Epithelial cell of proximal tubule (primary cell): ENCODE measurements at regions not wholly inside any gene's neighbourhood (a gene's known extent, or its start where the extent isn't known, plus 50 kb on each side); places are given as distances from the start of the nearest gene placed in this dataset.

Experiments
- DNase-seq: peaks from one replicate; pipeline ENCODE4 v3.0.0-alpha.2; 2011; ENCODE audit warnings: low read depth
- H3K4me3 ChIP-seq: 2 replicates; pipeline ENCODE4 v1.5.1; 2011; ENCODE audit warnings: low read depth, mild to moderate bottlenecking, low read length
- TF ChIP-seq, protein P1 (sequence below): conservative IDR thresholded peaks from 2 replicates; pipeline ENCODE4 v1.5.1; 2012; ENCODE audit warnings: low read depth, mild to moderate bottlenecking, low read length

DNA sequence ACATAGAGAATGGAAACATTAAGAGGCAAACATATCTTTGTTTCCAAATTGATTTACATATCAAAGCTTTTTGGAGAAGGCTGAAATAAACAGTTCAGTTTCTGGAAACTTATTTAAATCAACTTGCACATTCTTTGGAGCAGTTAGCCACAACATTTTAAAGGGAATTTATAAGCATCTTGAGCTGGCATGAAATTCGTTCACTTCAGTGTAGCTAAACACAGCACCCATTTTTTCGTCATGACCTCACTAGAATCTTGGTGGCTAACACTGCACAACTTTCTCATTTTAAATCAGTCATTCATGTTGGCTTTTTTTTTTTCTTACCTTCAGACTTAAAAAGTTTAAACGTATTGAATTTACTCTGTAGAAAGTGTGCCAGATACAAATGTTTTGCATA, 1139.9 kb upstream of the FLRT2 start:
- TF ChIP-seq, protein P1, sequence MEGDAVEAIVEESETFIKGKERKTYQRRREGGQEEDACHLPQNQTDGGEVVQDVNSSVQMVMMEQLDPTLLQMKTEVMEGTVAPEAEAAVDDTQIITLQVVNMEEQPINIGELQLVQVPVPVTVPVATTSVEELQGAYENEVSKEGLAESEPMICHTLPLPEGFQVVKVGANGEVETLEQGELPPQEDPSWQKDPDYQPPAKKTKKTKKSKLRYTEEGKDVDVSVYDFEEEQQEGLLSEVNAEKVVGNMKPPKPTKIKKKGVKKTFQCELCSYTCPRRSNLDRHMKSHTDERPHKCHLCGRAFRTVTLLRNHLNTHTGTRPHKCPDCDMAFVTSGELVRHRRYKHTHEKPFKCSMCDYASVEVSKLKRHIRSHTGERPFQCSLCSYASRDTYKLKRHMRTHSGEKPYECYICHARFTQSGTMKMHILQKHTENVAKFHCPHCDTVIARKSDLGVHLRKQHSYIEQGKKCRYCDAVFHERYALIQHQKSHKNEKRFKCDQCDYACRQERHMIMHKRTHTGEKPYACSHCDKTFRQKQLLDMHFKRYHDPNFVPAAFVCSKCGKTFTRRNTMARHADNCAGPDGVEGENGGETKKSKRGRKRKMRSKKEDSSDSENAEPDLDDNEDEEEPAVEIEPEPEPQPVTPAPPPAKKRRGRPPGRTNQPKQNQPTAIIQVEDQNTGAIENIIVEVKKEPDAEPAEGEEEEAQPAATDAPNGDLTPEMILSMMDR: no peak
- no peak overlapping the region for H3K4me3 ChIP-seq
- DNase-seq: no peak

DNA sequence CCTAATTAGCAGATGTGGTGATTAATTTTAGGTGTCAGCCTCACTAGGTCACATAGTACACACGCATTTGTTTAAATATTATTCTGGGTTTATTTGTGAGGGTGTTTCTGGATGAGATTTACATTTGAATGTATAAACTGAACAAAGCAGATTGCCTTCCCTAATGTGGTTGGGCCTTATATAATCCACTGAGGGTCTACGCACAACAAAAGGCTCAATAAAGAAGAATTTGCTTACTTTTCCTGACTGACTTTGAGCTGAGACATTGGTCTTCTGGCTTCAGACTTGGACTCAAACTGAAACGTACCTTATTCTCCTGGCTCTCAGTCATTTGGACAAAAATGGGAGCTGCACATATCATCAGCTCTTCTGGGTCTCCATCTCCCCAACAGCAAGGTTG, 1132.3 kb upstream of the FLRT2 start:
- DNase-seq: no peak
- TF ChIP-seq, protein P1: no peak

DNA sequence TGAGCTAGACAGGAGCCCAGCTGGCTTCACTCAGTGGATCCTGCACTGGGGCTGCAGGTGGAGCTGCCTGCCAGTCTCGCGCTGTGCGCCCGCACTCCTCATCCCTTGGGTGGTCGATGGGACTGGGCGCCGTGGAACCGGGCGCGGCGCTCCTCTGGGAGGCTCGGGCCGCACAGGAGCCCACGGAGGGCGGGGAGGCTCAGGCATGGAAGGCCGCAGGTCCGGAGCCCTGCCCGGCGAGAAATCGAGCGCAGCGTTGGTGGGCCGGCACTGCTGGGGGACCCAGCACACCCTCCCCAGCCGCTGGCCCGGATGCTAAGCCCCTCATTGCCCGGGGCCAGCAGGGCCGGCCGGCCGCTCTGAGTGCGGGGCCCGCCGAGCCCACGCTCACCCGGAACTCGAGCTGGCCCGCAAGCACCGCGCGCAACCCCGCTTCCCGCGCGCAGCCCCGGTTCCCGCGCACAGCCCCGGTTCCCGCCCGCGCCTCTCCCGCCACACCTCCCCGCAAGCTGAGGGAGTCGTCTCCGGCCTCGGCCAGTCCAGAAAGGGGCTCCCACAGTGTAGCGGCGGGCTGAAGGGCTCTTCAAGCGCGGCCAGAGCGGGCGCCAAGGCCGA, 1130.5 kb upstream of the FLRT2 start:
- DNase-seq: no peak
- H3K4me3 ChIP-seq: no peak overlapping the region

More for the DNA sequence above, 1132.3 kb upstream of the FLRT2 start:
- no peak overlapping the region for H3K4me3 ChIP-seq

DNA sequence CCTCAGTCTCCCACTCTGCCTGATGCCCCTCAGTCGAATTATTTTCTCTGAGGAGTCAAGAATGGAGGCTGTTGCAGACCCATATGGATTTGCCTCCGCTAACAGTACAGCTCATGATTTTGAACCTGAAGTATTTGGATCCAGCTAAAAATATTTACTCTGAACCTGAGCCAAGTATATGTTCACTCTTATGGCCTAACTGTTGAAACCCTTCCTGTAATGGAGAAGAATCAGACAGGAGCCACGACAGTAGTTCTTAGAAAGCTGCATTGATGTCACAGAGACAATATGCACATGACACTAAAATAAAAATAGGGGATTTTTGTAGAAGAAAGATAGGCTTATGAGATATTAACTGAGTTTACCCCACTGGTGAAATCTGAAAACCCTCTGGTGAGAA, 1128.3 kb upstream of the FLRT2 start:
- TF ChIP-seq, protein P1: no peak
- DNase-seq: no peak
- no peak overlapping the region for H3K4me3 ChIP-seq

More for the DNA sequence above, 1130.5 kb upstream of the FLRT2 start:
- TF ChIP-seq, protein P1: no peak

DNA sequence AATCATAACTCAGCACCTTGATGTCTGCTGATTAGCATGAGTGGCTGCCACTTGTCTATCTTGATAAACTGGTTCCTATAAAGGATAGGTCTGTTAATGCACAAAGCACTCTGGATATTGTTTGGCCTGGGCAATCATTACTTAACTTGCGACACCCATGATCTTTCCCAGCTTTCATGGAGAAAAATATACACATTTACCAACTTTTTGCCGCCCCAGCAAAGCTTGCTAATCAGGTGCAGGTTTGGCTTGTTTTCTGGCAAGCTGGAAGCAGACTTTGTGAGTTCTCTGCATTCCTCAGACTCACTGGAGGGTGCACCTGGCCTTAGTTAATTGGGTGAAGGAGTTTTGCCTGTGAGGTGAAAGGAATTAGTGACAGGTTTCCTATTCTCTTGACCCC, 1126.4 kb upstream of the FLRT2 start:
- no peak overlapping the region for H3K4me3 ChIP-seq
- DNase-seq: peak; percentile 59
- TF ChIP-seq, protein P1: no peak

DNA sequence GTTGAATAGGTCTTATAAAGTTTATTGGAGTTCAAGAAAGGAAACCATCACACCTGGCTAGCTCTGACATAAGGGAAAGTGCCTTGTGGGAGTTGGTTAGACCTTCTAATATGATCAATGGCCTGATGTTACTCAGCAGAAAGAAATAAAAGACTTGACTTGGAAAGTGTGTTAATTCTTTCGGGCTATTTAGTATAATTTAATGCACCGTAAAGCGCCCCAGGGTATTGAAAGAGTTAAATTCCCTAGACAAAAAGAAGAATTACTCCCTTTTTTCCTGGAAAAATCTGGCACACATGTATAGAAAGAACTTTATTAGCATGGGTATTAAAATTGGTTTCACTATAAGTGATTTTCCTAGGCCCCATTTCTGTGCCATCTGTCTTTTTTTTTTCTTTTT, 1125.7 kb upstream of the FLRT2 start:
- no peak for DNase-seq
- TF ChIP-seq, protein P1: no peak
- H3K4me3 ChIP-seq: no peak overlapping the region

DNA sequence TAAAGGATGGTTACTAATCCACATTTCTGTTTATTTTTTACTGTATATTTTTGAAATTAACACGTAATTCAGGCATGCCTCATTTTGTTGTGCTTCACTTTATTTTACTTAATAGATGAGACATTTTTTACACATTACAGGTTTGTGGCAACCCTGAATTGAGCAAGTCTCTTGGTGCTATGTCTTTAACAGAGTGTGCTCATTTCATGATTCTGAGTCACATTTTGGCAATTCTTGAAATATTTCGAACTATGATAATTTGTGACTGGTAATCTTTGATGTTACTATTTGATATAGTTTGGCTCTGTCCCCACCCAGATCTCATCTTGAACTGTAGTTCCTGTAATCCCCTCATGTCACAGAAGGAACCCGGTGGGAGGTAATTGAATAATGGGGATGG, 1120.5 kb upstream of the FLRT2 start:
- DNase-seq: no peak
- H3K4me3 ChIP-seq: no peak overlapping the region
- TF ChIP-seq, protein P1: no peak
